ENCODE measurements at regions not wholly inside any gene's neighbourhood (a gene's known extent, or its start where the extent isn't known, plus 50 kb on each side); places are given as distances from the start of the nearest gene placed in this dataset.

GRCh38 chr10:88118729-88119128, 255.3 kb downstream of the PTEN start (continued):
- TF ChIP-seq CEBPZ (IDR thresholded peaks at IDR 0.05; ENCODE audit: low read depth, low read length) (no peak), MLLT1 (IDR thresholded peaks at IDR 0.05) (no peak), GATAD2B (conservative IDR thresholded peaks at IDR 0.05; ENCODE audit: low read depth) (no peak), EED (IDR thresholded peaks at IDR 0.05; ENCODE audit: low read depth) (0 out of 2 replicates have a peak, but pooled peaks have one; percentile 38), RUNX3 (IDR thresholded peaks at IDR 0.05; ENCODE audit: low read length) (peak; percentile 71), IRF4 (IDR thresholded peaks at IDR 0.05; ENCODE audit: low read depth, low read length) (no peak), ZBTB40 (IDR thresholded peaks at IDR 0.05; ENCODE audit: borderline replicate concordance) (no peak)

All from GM12878 (cell line).